ENCODE measurements at regions not wholly inside any gene's neighbourhood (a gene's known extent, or its start where the extent isn't known, plus 50 kb on each side); places are given as distances from the start of the nearest gene placed in this dataset.

DNA sequence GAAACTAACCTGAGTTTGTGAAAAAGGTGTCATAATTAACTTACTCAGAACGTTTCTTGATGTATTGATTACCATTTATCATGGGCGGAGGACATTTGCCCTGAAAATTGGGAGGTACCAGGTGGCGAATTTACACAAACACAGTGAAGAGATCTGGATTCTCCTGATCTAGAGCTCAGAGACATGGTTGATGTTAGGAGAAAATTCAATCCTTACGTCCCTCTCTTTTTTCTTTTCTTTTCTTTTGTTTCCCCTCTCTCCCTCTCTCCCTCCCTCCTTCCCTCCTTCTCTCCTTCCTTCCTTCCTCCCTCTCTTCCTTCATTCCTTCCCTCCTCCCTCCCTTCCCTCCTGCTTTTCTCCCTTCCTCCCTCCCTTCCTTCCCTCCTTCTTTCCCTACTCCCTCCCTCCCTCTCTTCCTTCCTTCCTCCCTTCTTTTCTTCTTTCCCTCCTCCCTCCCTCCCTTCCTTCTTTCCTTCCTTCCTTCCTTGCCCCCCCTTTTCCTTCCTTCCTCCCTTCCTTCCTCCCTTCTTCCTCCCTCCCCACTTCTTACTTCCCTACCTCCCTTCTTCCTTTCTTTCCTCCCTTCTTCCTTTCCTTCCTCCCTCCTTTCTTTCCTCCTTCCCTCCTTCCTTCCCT, 234.1 kb downstream of the OTOR start:
- DNase-seq: no peak
- Mint-ChIP-seq H3K36me3 (ENCODE audit: low read depth) (no peaks in the 10 kb centered on the region), H3K27ac (no peak overlapping the region), H3K4me3 (no peak overlapping the region), H3K4me1 (no peaks in the 10 kb centered on the region), H3K27me3 (no peaks in the 10 kb centered on the region), H3K9me3 (peaks cover 3% of the 10 kb centered on the region)
- intact Hi-C loops (cut with micrococcal nuclease): no loop called here
- ChIA-PET CTCF (no interaction called here), POLR2A (no interaction called here)
- TF ChIP-seq, protein P1, sequence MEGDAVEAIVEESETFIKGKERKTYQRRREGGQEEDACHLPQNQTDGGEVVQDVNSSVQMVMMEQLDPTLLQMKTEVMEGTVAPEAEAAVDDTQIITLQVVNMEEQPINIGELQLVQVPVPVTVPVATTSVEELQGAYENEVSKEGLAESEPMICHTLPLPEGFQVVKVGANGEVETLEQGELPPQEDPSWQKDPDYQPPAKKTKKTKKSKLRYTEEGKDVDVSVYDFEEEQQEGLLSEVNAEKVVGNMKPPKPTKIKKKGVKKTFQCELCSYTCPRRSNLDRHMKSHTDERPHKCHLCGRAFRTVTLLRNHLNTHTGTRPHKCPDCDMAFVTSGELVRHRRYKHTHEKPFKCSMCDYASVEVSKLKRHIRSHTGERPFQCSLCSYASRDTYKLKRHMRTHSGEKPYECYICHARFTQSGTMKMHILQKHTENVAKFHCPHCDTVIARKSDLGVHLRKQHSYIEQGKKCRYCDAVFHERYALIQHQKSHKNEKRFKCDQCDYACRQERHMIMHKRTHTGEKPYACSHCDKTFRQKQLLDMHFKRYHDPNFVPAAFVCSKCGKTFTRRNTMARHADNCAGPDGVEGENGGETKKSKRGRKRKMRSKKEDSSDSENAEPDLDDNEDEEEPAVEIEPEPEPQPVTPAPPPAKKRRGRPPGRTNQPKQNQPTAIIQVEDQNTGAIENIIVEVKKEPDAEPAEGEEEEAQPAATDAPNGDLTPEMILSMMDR (IDR thresholded peaks at IDR 0.05): no peak
- no peak for ATAC-seq (ENCODE audit: low read depth)

DNA sequence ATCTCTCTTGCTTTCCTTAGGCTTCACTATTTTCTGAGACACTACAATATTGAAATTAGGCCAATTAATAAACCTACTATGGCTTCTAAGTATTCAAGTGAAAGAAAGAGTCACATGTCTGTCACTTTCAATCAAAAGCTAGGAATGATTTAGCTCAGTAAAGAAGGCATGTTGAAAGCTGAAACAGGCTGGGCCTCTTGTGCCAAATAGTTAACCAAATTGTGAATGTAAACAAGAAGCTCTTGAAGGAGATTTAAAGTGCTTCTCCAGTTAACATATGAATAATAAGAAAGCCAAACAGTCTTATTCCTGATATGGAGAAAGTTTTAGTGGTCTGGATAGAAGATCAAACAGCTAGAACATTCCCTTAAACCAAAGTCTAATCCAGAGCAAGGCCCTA, 236.3 kb downstream of the OTOR start:
- ChIA-PET CTCF (no interaction called here), POLR2A (no interaction called here)
- intact Hi-C loops (cut with micrococcal nuclease): no loop called here
- Mint-ChIP-seq H3K4me3 (no peak overlapping the region), H3K4me1 (no peaks in the 10 kb centered on the region), H3K9me3 (peaks cover 3% of the 10 kb centered on the region), H3K27ac (no peak overlapping the region), H3K36me3 (ENCODE audit: low read depth) (no peaks in the 10 kb centered on the region), H3K27me3 (no peaks in the 10 kb centered on the region)
- TF ChIP-seq, protein P1 (IDR thresholded peaks at IDR 0.05): no peak
- ATAC-seq (ENCODE audit: low read depth) (no peak), DNase-seq (no peak)

DNA sequence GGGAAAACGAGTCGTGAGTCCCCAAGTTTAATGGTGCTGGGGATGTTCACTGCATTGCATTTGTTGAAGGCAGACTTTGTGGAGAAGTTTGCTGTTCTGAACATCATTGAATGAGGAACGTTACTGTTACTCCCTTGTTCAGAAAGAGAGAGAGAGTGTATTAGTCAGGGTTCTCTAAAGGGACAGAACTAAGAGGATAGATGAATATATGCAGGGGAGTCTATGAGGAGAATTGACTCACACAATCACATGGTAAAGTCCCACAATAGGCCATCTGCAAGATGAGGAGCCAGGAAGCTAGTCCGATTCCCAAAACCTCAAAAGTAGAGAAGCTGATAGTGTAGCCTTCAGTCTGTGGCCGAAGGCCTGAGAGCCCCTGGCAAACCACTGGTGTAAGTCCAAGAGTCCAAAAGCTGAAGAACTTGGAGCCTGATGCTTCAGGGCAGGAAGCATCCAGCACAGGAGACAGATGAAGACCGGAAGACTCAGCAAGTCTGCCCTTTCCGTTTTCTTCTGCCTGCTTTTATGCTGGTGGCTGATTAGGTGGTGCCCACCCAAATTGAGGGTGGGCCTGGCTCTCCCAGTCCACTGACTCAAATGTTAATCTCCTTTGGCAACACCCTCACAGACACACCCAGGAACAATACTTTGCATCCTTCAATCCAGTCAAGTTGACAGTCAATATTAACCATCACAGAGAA, 223.5 kb upstream of the PCSK2 start:
- TF ChIP-seq, protein P1 (IDR thresholded peaks at IDR 0.05): no peak
- Mint-ChIP-seq H3K36me3 (ENCODE audit: low read depth) (no peaks in the 10 kb centered on the region), H3K4me1 (no peaks in the 10 kb centered on the region), H3K4me3 (no peak overlapping the region), H3K27ac (no peak overlapping the region), H3K9me3 (no peaks in the 10 kb centered on the region), H3K27me3 (no peaks in the 10 kb centered on the region)
- ATAC-seq (ENCODE audit: low read depth) (no peak), DNase-seq (no peak)
- intact Hi-C loops (cut with micrococcal nuclease): no loop called here
- ChIA-PET POLR2A (no interaction called here), CTCF (no interaction called here)

DNA sequence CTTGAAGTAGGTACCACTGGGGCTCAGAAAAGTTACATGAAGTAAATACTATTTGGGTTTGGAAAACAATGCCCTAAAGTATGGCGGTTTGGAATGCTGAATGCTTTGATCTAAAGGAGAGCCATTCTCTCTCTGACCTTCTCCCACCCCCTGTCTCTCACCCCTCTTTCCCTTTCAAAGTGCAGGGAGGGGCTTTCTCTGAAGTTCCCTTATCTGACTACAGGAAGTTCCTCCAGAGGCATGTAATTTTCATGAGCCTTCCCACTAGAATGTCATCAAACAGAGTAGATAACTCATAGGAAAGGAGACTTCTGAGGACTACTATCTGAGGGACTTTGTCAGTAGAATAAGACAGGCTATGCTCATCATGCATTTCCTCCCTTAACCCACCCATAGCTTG, 216.7 kb upstream of the PCSK2 start:
- Mint-ChIP-seq H3K9me3 (no peaks in the 10 kb centered on the region), H3K4me3 (no peak overlapping the region), H3K27me3 (no peaks in the 10 kb centered on the region), H3K36me3 (ENCODE audit: low read depth) (no peaks in the 10 kb centered on the region), H3K4me1 (no peaks in the 10 kb centered on the region), H3K27ac (no peak overlapping the region)
- intact Hi-C loops (cut with micrococcal nuclease): no loop called here
- TF ChIP-seq, protein P1 (IDR thresholded peaks at IDR 0.05): no peak
- DNase-seq (no peak), ATAC-seq (ENCODE audit: low read depth) (no peak)
- ChIA-PET POLR2A (no interaction called here), CTCF (no interaction called here)

DNA sequence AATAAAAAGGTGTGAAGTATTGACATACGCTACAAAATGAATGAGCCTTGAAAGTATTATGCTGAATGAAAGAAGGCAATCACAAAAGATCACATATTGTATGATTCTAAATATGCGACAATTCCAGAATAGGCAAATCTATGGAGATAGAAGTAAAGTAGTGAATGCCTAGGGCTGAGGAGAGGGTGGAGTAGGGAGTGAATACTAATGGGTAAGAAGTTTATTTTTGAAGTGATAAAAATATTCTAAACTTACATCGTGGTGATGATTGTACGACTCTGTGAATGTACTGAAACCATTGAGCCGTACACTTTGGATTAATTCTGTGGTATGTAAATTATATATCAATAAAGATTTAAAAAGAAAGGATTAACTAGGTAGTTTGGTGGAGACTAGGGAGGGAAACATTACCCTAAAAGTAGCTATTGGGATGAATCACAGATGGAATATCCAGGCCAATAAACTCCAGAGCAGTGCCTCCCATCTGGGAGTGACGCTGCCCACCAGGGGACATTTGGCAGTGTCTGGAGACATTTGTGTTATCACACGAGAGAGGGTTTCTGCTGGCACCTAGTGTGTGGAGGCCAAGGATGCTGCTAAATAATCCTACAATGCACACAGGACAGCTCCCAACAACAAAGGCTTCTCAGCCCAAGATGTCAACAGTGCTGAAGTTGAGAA, 214.2 kb upstream of the PCSK2 start:
- no peak for ATAC-seq (ENCODE audit: low read depth)

More for the DNA sequence above, 214.2 kb upstream of the PCSK2 start:
- ChIA-PET CTCF (no interaction called here), POLR2A (no interaction called here)
- Mint-ChIP-seq H3K4me1 (no peaks in the 10 kb centered on the region), H3K9me3 (no peaks in the 10 kb centered on the region), H3K27ac (no peak overlapping the region), H3K27me3 (no peaks in the 10 kb centered on the region), H3K36me3 (ENCODE audit: low read depth) (no peaks in the 10 kb centered on the region), H3K4me3 (no peak overlapping the region)
- TF ChIP-seq, protein P1 (IDR thresholded peaks at IDR 0.05): no peak
- no peak for DNase-seq
- intact Hi-C loops (cut with micrococcal nuclease): no loop called here

All from activated B cell treated with CpG ODN at 0.5 μM for 24 hours (primary cell).